Neural cell (in vitro differentiated cells): ENCODE measurements at regions not wholly inside any gene's neighbourhood (a gene's known extent, or its start where the extent isn't known, plus 50 kb on each side); places are given as distances from the start of the nearest gene placed in this dataset.
A peak's percentile ranks its signal among the peaks of the same experiment; 100 is the strongest.

ENCODE experiments used
- EZH2 ChIP-seq: fragments of 200-600, 300-800 bp; shearing (Covaris generic), sonication (generic); IDR thresholded peaks from 2 replicates; pipeline ENCODE4 v1.6.1; 2014; ENCODE audit warnings: antibody characterized with exemption, low read length, borderline replicate concordance, mild to moderate bottlenecking; ENCODE audit not compliant: insufficient read depth, poor library complexity, severe bottlenecking
- POLR2AphosphoS5 ChIP-seq: IDR thresholded peaks from 2 replicates; pipeline ENCODE4 v1.6.1; 2012
- RAD21 ChIP-seq: fragments of 450-650 bp; conservative IDR thresholded peaks from 2 replicates; pipeline ENCODE4 v1.6.1; 2014; ENCODE audit warnings: antibody characterized with exemption, mild to moderate bottlenecking, moderate library complexity
- TF ChIP-seq, protein P1 (sequence below): fragments of 450-650 bp; IDR thresholded peaks from 2 replicates; pipeline ENCODE4 v1.5.1; 2014; ENCODE audit warnings: antibody characterized with exemption, mild to moderate bottlenecking, moderate library complexity; ENCODE audit not compliant: poor library complexity, severe bottlenecking
- TF ChIP-seq, protein P2 (sequence below): IDR thresholded peaks from 2 replicates; pipeline ENCODE4 v1.6.1; 2012; ENCODE audit warnings: borderline replicate concordance

DNA sequence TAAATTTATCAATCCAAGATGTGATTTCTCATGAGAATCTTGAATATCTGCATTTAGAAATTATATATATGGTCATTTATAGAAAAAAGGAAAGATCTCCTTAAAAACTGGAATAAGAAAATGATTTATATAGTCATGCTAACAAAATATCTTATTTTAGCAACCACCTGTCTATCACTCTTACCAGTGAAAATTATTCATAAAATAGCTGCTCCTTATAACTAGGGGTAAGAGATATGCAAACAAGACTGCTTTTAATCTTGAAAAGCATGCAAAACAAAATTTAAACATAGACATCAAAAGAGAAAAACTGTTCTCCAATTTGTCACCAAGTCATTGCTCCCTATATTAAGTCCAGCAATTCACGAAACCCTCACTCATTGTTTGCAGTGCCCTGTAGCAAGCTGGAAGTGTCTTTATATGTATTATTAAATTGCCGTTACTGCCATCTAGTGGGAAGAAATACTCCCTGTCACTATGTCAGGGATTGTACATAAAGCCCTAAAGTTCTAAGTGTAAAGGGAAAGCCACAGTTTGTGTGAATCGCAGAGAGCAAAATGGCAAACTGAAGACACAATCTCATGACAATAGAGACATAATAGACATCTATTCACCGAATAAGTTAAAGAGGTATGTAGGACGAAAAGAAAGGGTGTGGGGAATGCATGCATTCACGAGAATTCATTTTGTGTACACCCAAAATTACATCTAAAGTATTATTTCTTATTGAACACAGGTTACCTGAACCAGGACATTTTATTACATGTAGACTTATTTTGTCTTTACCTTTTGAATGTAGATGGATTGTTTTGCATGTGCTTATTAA, 600.5 kb downstream of the USP25 start:
- TF ChIP-seq EZH2 (no peak), RAD21 (peak; percentile 85), POLR2AphosphoS5 (no peak)
- TF ChIP-seq, protein P1, sequence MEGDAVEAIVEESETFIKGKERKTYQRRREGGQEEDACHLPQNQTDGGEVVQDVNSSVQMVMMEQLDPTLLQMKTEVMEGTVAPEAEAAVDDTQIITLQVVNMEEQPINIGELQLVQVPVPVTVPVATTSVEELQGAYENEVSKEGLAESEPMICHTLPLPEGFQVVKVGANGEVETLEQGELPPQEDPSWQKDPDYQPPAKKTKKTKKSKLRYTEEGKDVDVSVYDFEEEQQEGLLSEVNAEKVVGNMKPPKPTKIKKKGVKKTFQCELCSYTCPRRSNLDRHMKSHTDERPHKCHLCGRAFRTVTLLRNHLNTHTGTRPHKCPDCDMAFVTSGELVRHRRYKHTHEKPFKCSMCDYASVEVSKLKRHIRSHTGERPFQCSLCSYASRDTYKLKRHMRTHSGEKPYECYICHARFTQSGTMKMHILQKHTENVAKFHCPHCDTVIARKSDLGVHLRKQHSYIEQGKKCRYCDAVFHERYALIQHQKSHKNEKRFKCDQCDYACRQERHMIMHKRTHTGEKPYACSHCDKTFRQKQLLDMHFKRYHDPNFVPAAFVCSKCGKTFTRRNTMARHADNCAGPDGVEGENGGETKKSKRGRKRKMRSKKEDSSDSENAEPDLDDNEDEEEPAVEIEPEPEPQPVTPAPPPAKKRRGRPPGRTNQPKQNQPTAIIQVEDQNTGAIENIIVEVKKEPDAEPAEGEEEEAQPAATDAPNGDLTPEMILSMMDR, result peak; percentile 86
- TF ChIP-seq, protein P2, sequence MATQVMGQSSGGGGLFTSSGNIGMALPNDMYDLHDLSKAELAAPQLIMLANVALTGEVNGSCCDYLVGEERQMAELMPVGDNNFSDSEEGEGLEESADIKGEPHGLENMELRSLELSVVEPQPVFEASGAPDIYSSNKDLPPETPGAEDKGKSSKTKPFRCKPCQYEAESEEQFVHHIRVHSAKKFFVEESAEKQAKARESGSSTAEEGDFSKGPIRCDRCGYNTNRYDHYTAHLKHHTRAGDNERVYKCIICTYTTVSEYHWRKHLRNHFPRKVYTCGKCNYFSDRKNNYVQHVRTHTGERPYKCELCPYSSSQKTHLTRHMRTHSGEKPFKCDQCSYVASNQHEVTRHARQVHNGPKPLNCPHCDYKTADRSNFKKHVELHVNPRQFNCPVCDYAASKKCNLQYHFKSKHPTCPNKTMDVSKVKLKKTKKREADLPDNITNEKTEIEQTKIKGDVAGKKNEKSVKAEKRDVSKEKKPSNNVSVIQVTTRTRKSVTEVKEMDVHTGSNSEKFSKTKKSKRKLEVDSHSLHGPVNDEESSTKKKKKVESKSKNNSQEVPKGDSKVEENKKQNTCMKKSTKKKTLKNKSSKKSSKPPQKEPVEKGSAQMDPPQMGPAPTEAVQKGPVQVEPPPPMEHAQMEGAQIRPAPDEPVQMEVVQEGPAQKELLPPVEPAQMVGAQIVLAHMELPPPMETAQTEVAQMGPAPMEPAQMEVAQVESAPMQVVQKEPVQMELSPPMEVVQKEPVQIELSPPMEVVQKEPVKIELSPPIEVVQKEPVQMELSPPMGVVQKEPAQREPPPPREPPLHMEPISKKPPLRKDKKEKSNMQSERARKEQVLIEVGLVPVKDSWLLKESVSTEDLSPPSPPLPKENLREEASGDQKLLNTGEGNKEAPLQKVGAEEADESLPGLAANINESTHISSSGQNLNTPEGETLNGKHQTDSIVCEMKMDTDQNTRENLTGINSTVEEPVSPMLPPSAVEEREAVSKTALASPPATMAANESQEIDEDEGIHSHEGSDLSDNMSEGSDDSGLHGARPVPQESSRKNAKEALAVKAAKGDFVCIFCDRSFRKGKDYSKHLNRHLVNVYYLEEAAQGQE, result no peak
